IPS-18c (cell line): ENCODE measurements at regions not wholly inside any gene's neighbourhood (a gene's known extent, or its start where the extent isn't known, plus 50 kb on each side); places are given as distances from the start of the nearest gene placed in this dataset.

Experiments used
- H3K4me3 ChIP-seq: 2 replicates; pipeline ENCODE4 v1.7.0; 2013; ENCODE audit warnings: low read depth, mild to moderate bottlenecking, low read length, moderate library complexity; ENCODE audit not compliant: insufficient read depth
- H3K9me3 ChIP-seq: one replicate; pipeline ENCODE4 v1.6.1; 2013; ENCODE audit warnings: mild to moderate bottlenecking, low read length, moderate library complexity; ENCODE audit not compliant: control insufficient read depth, insufficient read depth

DNA sequence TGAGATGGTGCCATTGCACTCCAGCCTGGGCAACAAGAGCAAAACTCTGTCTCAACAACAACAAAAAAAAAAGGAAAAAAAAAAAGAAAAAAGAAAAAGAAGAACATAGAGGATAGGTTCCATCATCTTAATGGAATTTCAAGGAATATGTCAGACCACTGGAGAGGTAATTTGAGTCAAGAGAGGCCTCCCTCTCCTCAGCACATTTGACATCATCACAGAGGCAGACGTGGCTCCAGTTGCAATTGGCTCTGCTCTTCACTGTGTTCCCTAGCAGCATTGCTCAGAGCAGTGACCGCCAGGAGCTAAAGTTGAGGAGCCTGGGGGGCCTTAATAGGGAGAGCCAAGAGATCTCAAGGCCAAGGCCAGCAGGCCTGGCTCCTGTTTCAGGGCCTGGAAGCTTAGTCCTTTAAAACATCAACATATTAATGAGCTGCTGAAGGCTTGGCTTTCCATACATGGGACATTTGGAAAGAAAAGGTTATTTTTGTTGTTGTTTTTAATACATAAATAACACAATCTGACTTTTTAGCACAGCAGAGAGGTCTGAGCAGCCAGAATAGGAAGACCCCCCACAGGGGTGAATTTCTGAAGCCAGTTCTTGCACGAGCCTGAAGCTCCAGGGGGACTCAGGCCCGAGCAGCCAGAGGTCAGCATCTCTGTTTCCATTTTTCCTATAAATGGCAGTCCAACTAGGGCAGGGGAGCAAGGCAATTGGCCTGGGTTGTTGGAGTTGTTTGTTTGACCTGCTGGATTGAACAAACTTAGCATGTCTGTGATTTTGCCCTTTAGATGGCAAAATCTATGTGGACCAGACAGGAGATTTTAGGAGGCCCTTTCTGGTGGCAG, 118.3 kb upstream of the FGGY start:
- no peaks in the 10 kb centered on the region for H3K9me3 ChIP-seq
- no peak overlapping the region for H3K4me3 ChIP-seq

DNA sequence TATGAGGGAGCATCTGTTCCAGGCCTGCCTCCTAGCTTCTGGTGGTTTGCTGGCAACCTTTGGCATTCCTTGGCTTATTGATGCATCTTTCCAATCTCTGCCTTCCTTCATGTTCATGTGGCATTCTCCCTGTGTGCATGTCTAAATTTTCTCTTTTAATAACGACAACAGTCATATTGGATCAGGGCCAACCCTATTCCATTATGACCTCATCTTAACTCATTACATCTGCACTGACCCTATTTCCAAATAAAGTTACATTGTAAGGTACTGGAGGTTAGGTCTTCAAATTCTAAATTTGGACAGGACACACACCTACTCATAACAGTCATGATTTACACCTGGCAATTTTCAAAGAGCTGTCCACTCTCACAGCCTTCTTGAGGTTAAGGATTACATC, 117.2 kb upstream of the FGGY start:
- no peak overlapping the region for H3K4me3 ChIP-seq
- H3K9me3 ChIP-seq, result no peaks in the 10 kb centered on the region

DNA sequence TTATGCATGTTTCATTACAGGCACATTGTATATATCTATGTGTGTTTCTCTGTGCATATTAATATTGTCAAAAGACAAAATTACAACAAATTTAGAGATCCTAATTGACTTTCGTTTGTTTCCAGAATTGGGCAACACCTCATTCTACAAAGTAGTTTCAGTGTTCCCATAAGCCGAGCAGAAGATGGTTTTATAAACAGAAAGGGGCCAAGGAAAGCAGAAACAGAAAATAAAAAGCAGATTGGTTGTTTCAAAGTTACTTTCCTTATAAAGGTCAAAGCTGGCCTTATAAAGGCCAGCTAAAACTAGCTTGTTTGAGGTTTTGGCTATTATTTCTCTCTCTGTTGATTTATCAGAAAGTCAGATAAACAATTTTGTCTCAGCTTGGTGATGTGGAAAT, 116.2 kb upstream of the FGGY start:
- Histone ChIP-seq H3K9me3 (no peaks in the 10 kb centered on the region), H3K4me3 (no peak overlapping the region)

DNA sequence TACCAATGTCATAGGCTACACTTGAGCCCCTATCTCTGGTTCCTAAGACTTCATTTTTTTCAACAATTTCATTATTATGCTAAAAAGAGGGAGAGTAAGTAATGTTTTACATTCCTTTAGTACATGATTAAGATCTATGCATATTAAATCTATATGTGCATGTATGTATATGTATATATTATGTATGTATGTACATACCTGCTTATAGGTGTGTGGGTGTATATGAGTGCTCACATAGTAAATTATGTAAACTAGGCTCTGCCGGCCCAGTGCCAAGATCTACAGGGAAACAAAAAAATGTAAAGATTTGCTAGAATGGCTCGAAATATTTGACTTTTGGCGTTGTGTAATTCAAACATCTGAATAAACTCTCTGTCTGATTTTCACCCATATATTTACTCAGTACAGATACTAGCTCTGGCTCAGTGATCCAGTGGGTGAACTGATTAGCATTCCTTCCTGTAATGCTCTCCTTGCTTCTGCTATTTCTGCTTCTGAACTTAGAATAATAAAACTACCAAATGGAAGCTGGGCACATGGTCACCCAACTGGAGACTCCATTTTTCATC, 113.1 kb upstream of the FGGY start:
- no peaks in the 10 kb centered on the region for H3K9me3 ChIP-seq
- no peak overlapping the region for H3K4me3 ChIP-seq

DNA sequence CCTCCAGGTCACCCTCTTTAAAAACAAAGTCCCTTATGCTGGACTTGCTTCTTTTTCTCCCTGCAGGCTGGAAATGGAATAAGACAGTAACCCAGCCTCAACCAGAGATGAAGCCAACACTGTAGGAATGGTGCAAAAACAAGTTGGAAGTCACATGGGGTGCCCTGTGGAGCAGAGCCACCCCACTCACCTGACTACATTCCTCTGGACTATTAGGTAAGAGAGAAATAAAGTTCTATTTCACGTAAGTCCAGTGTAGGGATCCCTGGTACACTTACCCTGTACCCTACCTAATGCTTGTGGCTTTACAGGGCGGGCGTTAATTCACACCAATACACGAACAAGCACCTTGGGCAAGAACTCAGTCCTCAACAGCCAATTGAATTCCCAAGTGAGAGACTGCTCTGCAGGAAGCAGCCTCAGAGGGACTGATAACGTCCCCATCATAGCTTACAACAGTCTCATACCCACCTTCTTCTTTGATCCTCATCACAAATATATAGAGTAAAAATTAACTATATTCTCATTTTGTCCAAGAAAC, 112.5 kb upstream of the FGGY start:
- Histone ChIP-seq H3K4me3 (no peak overlapping the region), H3K9me3 (no peaks in the 10 kb centered on the region)

DNA sequence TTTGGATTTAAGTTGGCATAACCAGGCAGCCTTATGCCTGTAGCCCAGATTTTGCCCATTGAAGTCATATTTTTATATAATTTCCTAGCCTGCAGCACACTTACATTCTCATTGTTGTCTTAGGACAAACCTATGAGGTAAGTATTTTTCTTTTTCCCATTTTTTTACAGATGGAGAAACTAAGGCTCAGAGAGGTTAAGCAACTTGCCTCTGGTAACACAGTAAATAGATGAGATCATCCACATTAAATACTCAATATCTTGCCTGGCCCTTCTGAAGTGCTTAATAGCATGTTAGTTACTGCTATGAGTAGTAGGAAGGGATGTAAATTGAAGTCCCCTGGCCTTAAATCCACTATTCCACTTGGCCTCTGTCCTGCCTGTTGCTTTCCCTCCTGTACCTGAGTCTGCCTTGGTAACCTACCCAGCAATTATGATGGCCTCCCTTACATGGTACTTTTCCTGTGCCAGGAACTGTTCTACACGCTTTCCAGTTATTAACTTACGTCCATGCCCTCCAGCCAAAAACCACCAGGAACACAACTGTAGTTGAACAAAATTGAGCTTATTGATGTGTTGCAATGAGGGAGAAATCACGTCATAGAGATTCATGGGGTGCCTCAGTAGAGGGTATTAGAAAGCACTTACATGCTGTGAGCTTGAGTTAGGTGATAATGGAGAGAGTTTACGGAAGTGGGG, 111.6 kb upstream of the FGGY start:
- H3K9me3 ChIP-seq, result no peaks in the 10 kb centered on the region
- no peak overlapping the region for H3K4me3 ChIP-seq

DNA sequence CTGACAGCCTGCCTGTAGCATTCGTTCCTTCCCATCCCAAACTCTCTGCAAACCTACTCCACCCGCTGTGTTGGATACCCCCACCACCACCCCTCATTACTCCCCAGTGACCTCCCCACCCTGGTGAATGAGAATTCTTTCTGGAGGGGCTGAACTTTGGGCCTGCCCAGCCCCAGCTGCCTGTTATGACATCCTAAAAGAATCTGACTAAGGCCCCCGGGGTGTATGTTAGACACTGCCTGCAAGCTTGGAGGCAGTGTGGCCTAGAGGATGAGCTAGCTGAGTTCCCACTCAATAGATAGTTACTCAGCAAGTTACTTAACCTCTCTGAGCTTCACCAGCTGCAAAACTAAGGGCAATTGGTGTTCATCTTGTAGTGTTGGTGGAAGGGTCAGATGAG, 110.2 kb upstream of the FGGY start:
- no peaks in the 10 kb centered on the region for H3K9me3 ChIP-seq
- H3K4me3 ChIP-seq, result no peak overlapping the region

DNA sequence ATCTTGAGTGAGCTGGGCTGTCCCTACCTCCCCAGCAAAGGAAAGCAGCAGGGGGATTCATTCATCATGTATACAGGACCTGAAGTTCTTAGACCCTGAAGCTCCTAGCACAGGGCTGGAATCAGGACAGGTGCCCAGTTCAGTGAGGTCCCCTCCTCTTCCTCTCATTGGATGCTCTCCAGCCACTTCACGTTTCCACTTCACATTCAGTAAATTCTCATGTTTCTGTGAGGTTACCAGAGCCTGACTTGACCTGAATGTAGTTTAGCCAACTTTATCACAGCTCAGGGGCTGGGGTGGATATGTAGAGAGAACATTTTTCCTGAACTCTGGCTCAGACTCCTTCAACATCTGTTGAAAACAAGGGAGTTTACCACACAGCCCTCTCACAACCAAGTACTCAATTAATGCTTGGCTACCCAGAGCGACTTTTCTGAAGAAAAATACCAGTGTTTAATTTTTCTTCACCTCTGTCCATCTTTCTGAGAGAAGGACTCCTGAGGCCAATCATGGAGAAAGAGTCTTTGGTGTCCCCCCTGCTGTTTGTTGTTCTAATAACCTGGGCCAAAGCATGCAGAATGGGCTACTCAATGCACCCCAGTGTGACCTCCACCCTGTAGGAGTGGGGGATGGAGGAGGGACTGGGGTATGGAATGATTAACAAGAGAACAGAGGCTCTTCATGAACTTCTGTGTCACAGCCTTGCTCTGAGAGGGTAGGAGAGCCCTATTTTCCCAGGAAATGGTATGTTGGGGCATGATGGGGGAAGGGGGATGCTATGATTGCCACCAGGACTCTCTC, 108.3 kb upstream of the FGGY start:
- H3K9me3 ChIP-seq, result no peaks in the 10 kb centered on the region
- H3K4me3 ChIP-seq, result no peak overlapping the region

DNA sequence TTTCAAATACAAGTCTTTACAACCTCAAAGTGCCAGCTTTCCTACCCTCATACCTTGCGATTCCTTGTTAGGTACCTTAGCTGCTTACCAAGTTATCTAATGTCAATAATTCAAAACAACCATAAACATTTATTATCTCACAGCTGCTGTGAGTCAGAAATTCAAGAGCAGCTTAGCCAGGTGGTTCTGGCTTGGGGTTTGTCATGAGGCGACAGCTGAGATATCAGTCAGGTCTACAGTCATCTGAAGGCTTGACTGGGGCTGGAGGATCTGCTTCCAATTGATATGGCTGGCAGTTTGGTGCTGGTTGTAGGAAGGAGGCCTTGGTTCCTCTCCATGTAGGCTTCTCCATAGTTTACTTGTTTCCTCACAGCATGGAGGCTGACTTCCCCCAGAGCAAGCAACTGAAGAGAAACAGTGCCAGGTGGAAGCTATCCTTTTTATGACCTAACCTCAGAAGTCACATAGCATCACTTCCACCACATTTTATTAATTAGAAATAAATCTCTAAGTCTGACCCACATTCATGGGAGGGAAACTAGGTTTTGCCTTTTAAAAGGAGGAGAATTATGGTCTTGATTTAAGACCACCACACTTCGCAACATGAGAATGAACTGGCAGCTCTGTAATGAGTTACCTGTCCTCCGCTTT, 103.3 kb upstream of the FGGY start:
- no peak overlapping the region for H3K4me3 ChIP-seq
- H3K9me3 ChIP-seq, result no peaks in the 10 kb centered on the region

DNA sequence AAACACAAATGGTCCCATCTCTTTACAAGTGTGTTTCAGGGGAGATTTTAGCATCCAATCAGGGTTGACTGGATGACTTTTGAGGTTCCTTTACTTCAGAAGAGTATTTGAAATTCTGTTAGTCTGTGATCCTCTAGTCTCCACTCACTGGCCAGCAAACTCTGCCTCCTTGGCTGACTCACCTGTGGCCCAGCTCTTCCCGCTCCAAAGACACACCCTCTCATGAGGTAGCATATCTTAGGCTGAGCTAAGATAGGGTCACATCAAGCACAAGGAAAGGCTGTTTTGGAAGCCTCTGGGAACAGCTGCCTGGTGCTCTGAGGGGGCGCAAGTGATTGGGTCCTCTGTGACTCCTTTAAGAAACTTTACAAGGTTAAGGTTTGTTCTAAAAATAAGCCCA, 102.3 kb upstream of the FGGY start:
- no peak overlapping the region for H3K4me3 ChIP-seq

DNA sequence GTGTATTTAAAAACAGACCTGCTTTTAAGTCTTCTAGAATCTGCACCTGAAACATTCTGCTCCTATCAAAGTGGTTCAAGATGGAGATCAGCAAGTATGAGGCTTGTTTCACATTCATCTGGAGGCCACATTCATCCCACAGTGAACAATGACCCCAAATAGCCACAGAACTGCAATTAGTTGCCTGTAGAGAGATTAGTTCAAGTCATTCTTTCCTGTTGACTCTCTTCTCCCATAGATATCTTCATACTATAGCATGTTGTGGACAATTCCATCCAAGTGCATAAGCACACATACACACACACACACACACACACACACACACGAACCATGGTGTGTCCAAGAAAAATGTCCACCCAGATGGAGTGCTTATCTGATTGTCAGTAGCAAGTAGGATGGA, 101.7 kb upstream of the FGGY start:
- no peak overlapping the region for H3K4me3 ChIP-seq
- H3K9me3 ChIP-seq, result no peaks in the 10 kb centered on the region

More for the DNA sequence above, 102.3 kb upstream of the FGGY start:
- H3K9me3 ChIP-seq, result no peaks in the 10 kb centered on the region

DNA sequence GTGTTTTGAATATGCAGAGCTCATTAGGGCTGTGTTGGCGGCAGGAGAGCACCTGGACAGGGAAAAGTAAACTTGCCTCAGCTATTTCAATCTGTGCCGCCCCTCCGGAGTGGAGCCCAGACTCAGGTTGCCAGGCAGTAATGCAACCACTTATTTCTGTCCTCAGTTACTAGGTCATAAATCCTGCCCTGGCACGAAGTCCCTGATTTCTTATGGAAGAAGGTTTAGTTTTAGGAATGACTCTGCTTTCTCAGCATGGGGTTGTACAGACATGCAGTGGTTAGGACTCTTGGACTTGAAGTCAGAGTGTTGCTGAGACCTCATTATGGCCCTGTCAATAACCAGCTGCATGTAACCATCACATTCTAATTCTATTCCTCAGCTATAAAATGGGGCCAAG, 98.3 kb upstream of the FGGY start:
- Histone ChIP-seq H3K9me3 (no peaks in the 10 kb centered on the region), H3K4me3 (no peak overlapping the region)

DNA sequence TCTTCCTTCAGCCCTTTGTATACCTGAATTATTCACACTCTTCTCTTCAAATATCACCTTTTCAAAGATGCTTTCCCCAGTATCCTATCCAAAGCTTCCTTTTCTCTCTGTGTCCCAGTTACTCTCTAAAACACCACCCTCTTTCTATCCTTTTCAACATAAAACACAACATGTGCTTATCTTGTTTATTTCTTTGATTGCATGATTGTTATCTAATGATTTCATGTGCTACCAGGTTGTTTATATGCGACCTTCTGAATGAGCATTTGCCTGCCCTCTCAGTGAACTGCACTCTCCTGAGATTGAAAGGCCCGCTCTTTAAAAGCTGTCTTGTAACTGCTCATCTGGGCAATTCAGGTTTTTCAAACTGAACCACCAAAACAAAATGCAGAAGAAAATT, 97.7 kb upstream of the FGGY start:
- no peak overlapping the region for H3K4me3 ChIP-seq

DNA sequence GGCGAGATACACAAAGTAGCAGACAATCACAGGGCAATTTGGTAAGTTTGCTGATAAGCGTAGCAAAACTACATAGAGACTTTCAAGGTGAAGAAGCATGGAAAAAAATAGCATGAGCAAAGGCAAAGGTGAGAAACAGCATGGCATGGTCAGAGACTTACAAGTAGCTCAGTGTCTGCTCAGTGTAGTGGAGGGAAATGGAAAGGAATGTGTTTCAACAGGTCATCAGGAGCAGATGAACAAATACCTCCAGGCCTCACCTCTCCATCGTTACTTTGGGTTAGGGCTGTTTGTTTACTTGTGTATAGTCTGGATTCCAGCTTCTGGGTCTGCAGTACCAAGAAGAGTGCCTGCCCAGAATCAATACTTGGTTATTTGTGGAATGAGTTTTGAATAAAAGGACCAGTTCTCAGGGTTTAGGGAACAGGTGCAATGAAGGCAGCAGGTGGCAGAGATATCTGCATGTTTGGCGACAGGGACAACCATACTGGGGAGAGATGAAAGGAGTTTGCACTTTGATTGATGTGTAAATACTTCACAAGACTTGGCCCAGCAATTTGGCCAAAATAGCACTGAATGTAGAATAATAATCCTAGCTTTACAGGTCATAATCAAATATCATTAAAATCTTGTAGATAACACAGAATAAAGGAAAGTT, 97.0 kb upstream of the FGGY start:
- H3K9me3 ChIP-seq, result peaks cover 3% of the 10 kb centered on the region

More for the DNA sequence above, 97.7 kb upstream of the FGGY start:
- peaks cover 3% of the 10 kb centered on the region for H3K9me3 ChIP-seq

DNA sequence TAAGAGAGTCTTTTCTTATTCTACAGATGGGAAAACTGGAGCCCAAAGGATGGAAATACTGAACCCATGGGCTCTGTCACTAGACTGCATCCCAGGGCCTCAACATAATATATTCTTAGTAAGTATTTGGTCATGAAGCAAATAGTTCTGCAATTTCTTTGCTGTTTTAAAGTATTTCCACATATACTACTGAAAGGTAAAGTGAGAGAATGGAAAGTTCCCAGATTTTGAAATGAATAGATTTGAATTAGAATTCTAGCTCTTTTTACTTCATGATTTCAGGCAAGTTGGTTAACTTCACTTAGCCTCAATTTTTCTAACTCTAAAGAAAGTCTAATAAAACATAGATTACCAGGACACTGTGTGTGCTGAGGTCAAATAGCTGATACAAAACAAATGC, 95.6 kb upstream of the FGGY start:
- peaks cover 3% of the 10 kb centered on the region for H3K9me3 ChIP-seq
- H3K4me3 ChIP-seq, result no peak overlapping the region

More for the DNA sequence above, 97.0 kb upstream of the FGGY start:
- no peak overlapping the region for H3K4me3 ChIP-seq

DNA sequence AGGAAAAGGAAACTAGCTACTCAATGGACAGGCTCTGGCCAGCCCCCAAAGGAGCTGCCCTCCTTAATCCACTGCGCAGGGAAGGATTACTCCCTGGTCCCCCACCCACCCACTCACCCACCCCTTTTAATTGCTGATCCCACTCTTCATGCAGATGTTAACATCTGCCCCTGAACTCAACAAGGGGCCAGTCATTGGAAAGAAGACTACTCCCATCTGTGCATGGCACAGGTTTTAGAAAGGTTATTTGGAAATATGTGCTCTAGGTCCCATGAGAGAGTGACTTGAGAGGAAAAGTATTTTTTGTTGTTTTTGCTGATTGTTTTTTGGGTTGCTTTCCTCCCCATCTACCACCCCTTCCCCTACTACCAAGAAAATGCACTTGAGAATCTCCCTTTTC, 94.4 kb upstream of the FGGY start:
- Histone ChIP-seq H3K4me3 (no peak overlapping the region), H3K9me3 (peaks cover 3% of the 10 kb centered on the region)
